Renal cortical epithelial cell (primary cell): ENCODE measurements at regions not wholly inside any gene's neighbourhood (a gene's known extent, or its start where the extent isn't known, plus 50 kb on each side); places are given as distances from the start of the nearest gene placed in this dataset.

Experiments
- DNase-seq: peaks from one replicate; pipeline ENCODE4 v3.0.0-alpha.2; 2011; ENCODE audit warnings: low read depth

GRCh38 chr4:176979416-176979815 lies 186.7 kb upstream of the VEGFC start:
- DNase-seq: no peak

DNA sequence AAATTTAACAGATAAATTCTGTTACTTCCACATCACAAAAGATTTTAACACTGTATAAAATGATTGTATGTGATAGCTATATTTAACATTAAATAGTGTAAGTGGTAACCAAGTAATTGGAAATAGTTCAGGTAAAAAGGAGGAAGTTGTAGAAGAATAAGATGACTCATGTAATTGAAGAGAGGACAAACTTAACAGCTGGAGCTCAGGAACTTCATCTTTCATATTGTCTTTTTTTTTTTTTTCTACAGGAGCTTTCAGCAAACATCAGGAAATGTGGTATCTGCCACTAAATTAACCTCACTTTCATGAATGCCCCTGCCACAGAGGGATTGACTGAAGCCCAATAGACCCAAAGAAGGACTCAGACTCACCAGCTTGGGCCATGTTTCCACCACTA lies 188.4 kb upstream of the VEGFC start:
- DNase-seq: no peak

DNA sequence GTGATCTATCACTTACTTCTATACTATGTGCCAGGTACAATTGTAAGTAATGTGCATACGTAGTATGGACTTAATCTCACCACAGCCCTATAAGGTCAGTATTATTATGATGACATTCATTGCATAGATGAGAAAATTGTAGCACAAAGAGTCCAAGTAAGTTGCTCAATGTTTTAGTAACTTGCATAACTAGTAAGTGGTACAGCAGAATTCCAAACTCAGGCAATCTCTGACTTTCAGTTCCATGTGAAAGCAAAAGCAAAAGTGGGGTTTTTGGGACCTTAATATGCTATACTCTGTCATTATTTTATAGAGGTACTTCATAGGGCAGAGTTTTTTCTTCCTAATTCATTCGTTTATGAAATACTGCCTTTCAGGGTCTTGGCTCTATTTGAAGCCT lies 188.8 kb upstream of the VEGFC start:
- DNase-seq: peak; percentile 22

DNA sequence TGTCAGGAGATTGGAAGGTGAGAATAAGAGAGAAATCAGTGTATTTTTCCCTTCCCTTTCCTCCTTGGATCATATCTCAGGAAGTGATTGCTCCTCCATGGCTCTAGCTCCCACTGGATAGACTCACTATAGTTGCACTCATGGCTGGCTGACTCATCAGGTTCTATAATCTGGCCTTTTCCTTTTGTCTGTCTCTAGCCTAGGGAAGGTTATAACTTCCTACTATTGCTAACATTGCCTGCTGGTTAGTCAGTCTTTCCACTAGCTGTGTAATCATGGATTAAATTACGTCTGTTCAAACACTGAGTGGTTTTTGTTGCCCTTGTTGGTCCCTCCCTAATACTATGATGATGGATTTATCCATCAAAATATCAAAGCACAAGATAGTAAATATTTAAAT lies 195.5 kb upstream of the VEGFC start:
- DNase-seq: peak; percentile 92

GRCh38 chr4:176989186-176989585 lies 196.5 kb upstream of the VEGFC start:
- no peak for DNase-seq

- DNase-seq: peak; percentile 51
Observed at GRCh38 chr4:176999935-177000543, 207.3 kb upstream of the VEGFC start.

DNA sequence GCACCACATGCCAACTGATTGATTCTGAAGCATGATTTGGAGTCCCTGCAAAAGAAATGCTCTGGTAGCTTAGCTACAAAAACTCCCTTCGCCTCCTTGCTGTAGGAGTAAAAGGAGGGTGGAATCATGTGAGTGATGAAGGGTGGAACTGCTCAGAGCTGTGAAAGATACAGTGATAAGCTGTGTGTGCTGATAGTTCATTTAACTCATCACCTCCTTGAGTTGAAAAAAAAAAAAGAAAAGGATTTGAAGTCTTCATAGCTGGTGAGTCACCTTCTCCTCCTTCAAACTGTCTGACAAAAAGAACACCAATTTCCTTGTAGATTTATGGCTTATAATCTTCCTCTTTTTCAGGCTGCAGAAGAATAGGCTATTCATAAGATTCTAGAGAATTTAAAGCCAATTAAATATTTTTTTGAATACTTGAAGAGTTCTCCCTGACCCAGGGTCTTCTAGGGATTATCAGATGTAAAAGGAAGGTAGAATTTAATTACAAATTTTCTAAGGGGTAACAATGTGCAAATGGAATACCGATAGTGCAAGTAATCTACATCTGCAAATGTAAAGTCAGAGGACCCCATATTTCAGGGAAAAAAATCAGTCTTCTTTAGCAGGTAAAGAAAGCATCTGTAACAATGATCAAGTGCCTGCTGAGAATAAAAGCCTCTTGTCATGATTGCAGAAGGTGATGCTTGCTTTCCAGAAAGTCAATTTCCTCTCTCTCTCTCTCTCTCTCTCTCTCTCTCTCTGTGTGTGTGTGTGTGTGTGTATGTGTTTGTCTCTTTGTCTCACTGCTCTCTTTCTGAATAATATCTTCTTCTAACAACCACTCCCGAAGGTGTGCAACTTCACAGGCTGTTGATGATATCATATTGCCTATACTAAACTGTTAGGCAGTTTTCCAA lies 208.8 kb upstream of the VEGFC start:
- DNase-seq: peak; percentile 56

GRCh38 chr4:177005674-177006230 lies 213.0 kb upstream of the VEGFC start:
- peak; percentile 62 for DNase-seq

DNA sequence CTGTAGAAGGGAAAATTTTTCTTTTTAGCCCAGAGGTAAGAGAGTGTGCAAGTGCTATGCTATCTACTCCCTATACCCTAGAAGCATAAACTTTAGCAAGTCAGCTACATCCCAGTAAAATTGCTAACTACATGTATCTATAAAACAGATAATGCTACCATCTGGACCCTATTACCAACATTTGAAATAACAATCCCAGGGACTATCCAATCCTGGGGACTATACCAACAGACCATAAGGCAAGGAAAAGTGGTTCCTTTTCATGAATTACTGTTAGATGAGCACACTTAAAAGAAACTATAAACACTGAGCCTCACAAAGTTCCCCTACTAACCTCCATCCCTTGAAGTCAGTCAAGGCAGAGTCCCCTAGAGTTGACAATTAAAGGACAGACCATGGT lies 213.6 kb upstream of the VEGFC start:
- DNase-seq: no peak

DNA sequence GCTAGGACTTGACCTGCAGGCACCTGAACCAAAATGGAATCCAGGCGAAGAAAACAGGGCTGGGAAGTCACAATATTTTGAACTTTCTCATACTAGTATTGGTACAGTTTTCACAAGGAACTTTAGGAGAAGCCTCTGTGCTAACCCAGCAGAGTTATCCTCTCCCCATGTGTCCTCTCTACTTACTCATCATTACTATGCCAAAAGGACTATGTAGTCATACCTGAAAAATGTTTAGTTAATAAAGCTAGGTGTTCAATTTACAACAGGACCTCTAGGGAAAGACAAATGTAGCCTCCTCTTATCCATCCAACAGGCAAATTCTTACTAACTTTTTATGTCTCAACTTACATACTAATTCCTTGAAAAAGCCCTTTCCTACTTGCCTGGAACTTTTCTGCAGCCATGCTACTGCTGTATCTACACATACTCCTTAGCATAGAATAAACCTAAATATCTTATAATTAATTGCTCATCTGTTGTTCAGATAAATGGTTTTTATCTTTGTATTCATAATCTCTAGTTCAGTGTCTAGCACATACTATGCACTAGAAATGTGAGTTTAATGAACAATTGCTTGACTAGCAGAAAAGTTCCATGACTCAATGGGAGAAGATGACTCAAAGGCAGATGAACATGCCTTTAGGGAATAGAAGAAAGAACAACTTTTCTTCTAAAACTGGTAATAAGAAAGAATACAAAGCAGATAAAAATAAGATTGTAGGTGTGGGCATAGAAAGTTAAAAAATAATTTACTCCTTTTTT lies 215.5 kb upstream of the VEGFC start:
- peak; percentile 53 for DNase-seq

GRCh38 chr4:177008836-177009501 lies 216.2 kb upstream of the VEGFC start:
- no peak for DNase-seq

DNA sequence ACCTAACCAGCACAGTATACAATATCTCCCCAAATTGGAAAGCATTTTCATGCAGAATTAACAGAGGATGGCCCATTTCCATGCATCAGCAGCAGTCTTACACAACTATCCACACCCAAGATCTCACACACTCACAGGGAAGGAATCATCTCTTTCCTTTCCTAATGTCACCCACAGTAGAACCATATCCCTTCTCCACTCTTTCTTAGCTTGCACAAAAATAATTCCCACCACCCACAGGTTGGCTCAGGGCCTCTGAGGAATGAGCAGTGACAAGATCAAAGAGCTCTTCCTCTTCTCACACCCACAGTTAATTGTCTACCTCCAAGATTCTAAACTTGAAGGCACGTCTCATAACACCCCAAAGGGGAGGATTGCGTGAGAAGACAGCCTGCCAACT lies 217.7 kb upstream of the VEGFC start:
- no peak for DNase-seq

- DNase-seq: no peak
Observed at GRCh38 chr4:177012918-177013545, 220.3 kb upstream of the VEGFC start.

- no peak for DNase-seq
Observed at GRCh38 chr4:177016541-177017141, 223.9 kb upstream of the VEGFC start.

DNA sequence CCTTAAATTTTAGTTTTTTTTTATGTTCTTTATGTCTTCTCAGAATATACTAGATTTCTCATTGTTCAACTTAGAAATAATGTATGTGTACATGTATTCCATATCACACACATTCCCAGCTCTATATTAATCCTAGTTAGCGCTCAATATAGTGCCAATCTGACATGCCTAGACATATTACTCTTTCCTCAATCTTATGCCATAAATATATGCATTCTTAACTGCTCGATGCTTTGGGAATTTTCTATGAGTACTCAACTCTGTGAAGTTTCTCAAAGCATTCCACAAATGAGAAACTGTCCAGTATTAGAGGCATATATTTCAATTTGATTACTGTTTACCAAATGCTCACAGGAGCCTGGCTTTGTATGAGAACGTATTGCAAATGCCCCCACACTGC lies 231.2 kb upstream of the VEGFC start:
- no peak for DNase-seq

DNA sequence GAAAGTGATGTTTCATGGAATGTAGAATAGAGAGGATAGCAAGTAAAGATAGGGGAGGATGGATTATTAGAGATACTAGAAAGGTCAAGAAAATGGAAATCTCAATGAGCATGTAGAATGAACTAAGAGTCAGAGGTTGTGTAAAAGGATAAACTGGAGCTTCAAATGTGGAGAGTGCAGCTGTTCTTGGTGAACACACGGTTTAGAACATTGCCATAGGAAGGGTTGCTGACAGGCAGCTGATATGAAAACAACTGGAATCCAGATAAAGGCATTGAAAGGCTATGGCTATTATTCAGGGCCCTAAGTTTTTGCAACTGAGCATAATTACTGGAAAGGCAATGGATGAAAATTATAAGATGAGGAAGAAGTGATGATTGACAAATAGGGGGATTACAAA lies 239.6 kb upstream of the VEGFC start:
- no peak for DNase-seq

GRCh38 chr4:177033135-177033534 lies 240.4 kb upstream of the VEGFC start:
- no peak for DNase-seq

DNA sequence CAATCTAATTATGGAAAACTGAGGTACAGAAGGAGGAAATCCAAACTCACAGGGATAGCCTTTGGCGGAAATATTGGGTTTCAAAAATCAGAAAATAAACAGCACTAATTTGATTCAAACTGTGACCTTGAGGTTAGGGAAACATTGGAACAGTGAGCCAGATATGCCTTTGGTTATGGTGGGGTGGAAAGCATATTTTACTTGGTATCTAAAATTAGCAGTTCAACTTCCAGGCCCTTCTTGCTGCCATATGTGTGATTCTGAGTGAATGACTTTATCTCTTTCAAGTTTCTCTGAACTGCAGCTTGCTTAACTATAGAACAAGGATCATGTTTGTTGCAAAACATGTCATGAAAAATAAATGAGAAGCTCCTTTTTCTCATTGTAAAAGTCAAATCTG lies 240.9 kb upstream of the VEGFC start:
- DNase-seq: no peak

GRCh38 chr4:177041356-177041755 lies 248.6 kb upstream of the VEGFC start:
- no peak for DNase-seq

DNA sequence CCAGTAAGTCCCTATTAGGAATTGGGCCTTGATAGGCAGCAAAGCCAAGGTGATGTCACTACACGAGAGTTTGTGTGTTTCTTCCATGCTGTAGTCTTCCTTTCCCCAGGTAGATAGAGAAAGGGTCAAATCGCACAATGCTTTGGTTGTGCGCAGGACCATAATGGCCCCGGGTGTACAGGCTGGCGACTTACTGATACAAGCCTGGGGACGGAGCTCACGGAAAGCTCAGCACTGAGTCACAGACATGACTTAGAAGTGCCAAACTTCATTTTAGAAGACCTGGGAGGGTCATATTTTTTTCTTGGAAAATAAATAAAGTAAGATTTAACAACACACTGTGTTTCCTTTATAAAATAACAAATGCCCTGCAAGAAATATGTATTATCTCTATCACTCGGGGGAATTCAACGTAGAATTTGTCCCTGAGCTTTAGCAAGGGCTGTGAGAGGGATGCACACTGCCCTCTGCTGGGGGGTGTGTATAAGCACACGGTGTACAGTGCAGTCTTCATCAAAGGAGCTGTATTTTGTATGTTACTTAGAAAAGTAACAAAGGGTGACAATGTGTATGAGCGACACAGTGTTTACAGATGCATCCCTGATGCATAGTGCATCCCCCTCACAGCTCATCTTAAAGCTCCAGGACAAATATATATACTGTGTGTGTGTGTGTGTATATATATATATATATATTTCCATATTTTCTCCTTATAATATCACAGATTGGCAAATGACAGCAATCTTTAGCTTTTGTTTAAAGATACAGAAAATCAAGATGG lies 254.5 kb upstream of the VEGFC start:
- peak; percentile 46 for DNase-seq
